ENCODE measurements at regions not wholly inside any gene's neighbourhood (a gene's known extent, or its start where the extent isn't known, plus 50 kb on each side); places are given as distances from the start of the nearest gene placed in this dataset.

DNA sequence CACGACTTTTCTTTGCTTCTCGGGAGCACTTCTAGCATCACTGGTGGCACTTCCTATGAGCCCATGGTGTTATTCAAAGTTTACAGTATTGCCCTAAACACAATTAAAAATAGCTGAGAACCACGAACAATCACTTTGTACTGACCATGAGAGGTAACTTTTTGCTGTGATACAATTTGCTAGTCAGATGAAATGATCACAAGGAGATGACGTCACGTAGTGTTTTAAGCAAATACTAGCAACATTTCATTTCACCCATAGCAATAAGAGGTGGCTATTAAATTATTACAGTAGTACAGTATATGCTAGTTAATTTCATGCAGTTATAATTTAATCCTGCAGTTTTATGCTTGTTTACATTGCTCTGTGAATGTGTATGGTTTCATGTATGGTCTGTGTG is 108.9 kb upstream of the DOK6 start:
- H4K8ac ChIP-seq (ENCODE audit: extremely low read depth, insufficient read depth, low read length) = no peak overlapping the region
- H2BK5ac ChIP-seq (ENCODE audit: low read depth, low read length) = no peak overlapping the region
- TF ChIP-seq, protein P1, sequence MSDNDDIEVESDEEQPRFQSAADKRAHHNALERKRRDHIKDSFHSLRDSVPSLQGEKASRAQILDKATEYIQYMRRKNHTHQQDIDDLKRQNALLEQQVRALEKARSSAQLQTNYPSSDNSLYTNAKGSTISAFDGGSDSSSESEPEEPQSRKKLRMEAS (IDR thresholded peaks at IDR 0.05) = no peak
- TF ChIP-seq TCF12 (IDR thresholded peaks at IDR 0.05; ENCODE audit: low read depth, low read length) = no peak
- TF ChIP-seq SUZ12 (IDR thresholded peaks at IDR 0.05; ENCODE audit: low read length) = no peak
- H2BK15ac ChIP-seq (ENCODE audit: low read length) = no peak overlapping the region
- H3K79me2 ChIP-seq (ENCODE audit: control insufficient read depth in 1 of 2, insufficient read depth in 2 of 2, low read length in 2 of 2) = no peaks in the 10 kb centered on the region
- no peaks in the 10 kb centered on the region for H3K79me1 ChIP-seq (ENCODE audit: low read depth, low read length)
- H2BK120ac ChIP-seq (replicated peaks; ENCODE audit: low read depth, low read length) = no peak overlapping the region
- ChIA-PET CTCF (ENCODE audit: partially characterized antibody) (no interaction called here), POLR2A (ENCODE audit: partially characterized antibody) (no interaction called here)
- H3K18ac ChIP-seq (ENCODE audit: extremely low read depth, low read length) = no peak overlapping the region
- DNase-seq (ENCODE audit: low read depth in 1 of 2, low spot score in 2 of 2) (no peak), FAIRE-seq (no peak)
- H2BK12ac ChIP-seq (ENCODE audit: low read depth, low read length) = no peak overlapping the region
- H3K56ac ChIP-seq (replicated peaks; ENCODE audit: insufficient read length, low read depth, low read length) = no peak overlapping the region
- H3K23ac ChIP-seq (ENCODE audit: insufficient read length) = no peak overlapping the region
- H4K5ac ChIP-seq (ENCODE audit: insufficient read length, low read depth, low read length) = no peak overlapping the region
- no peaks in the 10 kb centered on the region; the same call in 1 of the 2 replicates for H3K23me2 ChIP-seq (ENCODE audit: low read depth, low read length)
- H4K91ac ChIP-seq (replicated peaks; ENCODE audit: insufficient read length, low read length) = no peak overlapping the region
- no peaks in the 10 kb centered on the region for H3K9me3 ChIP-seq (ENCODE audit: insufficient read depth in 2 of 2, low read depth in 1 of 2, low read length in 1 of 2)
- no peaks in the 10 kb centered on the region for H4K20me1 ChIP-seq (replicated peaks in 1 of 2; ENCODE audit: control insufficient read depth in 1 of 2, insufficient read depth in 2 of 2, low read length in 2 of 2)
- WGBS, 2 experiments (ENCODE audit: extremely low coverage in 1 of 2, insufficient coverage in 1 of 2, insufficient read length in 1 of 2, insufficient replicate concordance in 2 of 2, low coverage in 1 of 2, low lambda C conversion rate in 2 of 2, missing lambda C conversion rate in 1 of 2) = 91% methylated on average over 5 of the region's 5 CpGs; no CpG with 5 or more reads in 1 of the 2 experiments
- no peaks in the 10 kb centered on the region for H3K4me1 ChIP-seq (replicated peaks in 1 of 4; ENCODE audit: control insufficient read depth in 3 of 4, insufficient read depth in 4 of 4, low read length in 3 of 4)
- H3K4ac ChIP-seq (replicated peaks; ENCODE audit: insufficient read length, low read depth, low read length) = no peak overlapping the region
- H3K27me3 ChIP-seq (replicated peaks in 1 of 4; ENCODE audit: control insufficient read depth in 3 of 4, extremely low read depth in 1 of 4, insufficient read depth in 3 of 4, low read length in 3 of 4) = no peaks in the 10 kb centered on the region
- no peak overlapping the region for H2AFZ ChIP-seq (ENCODE audit: low read length)
- no peak overlapping the region for H3K9ac ChIP-seq (replicated peaks in 1 of 4; ENCODE audit: extremely low read depth in 1 of 4, low read depth in 3 of 4, low read length in 3 of 4)
- no peak overlapping the region for H2AK5ac ChIP-seq (ENCODE audit: low read depth, low read length)
- H3K14ac ChIP-seq (ENCODE audit: insufficient read length) = no peak overlapping the region
- no peak overlapping the region for H3K4me2 ChIP-seq (ENCODE audit: insufficient read depth in 1 of 2, low read depth in 2 of 2, low read length in 2 of 2)
- H2BK20ac ChIP-seq (ENCODE audit: low read length) = no peak overlapping the region
- no peaks in the 10 kb centered on the region for H3K36me3 ChIP-seq (ENCODE audit: control insufficient read depth in 2 of 4, insufficient read depth in 4 of 4, low read length in 3 of 4)
- no peak overlapping the region for H3K4me3 ChIP-seq (ENCODE audit: extremely low read depth in 1 of 4, insufficient read depth in 2 of 4, low read depth in 3 of 4, low read length in 4 of 4)
- no peak overlapping the region for H3K27ac ChIP-seq (ENCODE audit: low read depth, low read length)

All from H1 (cell line).